ENCODE measurements at regions not wholly inside any gene's neighbourhood (a gene's known extent, or its start where the extent isn't known, plus 50 kb on each side); places are given as distances from the start of the nearest gene placed in this dataset.

DNA sequence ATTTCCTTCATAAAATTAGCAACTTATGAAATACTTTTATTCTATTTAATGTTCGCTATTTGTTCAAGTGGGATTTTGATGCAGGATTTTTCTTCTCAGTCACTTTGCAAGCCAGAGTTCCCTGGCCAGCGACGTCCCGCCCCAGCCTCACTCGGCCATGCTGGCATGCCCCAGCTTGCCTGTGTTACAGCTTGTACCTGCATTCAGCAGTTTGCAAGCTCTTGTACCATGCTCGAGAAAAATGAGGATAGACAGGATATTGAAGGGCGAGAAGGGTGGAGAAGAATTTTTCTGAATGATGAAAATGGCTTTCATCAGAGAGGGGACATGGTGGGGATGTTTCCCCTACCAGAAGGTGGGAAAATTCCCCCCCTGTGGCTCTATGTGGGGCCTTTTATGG is 2180.2 kb upstream of the PCDH20 start:
- TF ChIP-seq EZH2 (IDR thresholded peaks at IDR 0.05) (no peak), POLR2AphosphoS5 (IDR thresholded peaks at IDR 0.05; ENCODE audit: borderline replicate concordance, low read depth, low read length) (no peak)
